CD4-positive, alpha-beta T cell treated with Interleukin-6 at 100 ng/mL for 8 hours (primary cell): ENCODE measurements at regions not wholly inside any gene's neighbourhood (a gene's known extent, or its start where the extent isn't known, plus 50 kb on each side); places are given as distances from the start of the nearest gene placed in this dataset.
"Not testable (repeated sequence)": the region's sequence is repeated elsewhere in the genome, so short reads cannot be mapped to it uniquely, and the experiment has no call there.

Source experiments
- DNase-seq: peaks from one replicate; pipeline ENCODE4 v3.0.0-alpha.2; 2020; ENCODE audit warnings: mixed read lengths, low spot score

- no peak for DNase-seq
Observed at GRCh38 chr15:96914081-96914480, 583.6 kb downstream of the NR2F2 start.

- DNase-seq, result no peak
Observed at GRCh38 chr15:96916750-96917149, 586.2 kb downstream of the NR2F2 start.

GRCh38 chr15:96924570-96924969, 594.1 kb downstream of the NR2F2 start:
- DNase-seq, result no peak

- no peak for DNase-seq
Observed at GRCh38 chr15:96947296-96948229, 617.1 kb downstream of the NR2F2 start.

- no peak for DNase-seq
Observed at GRCh38 chr15:96948981-96949380, 618.5 kb downstream of the NR2F2 start.

GRCh38 chr15:96958721-96959120, 628.2 kb downstream of the NR2F2 start:
- DNase-seq, result no peak

- DNase-seq, result no peak
Observed at GRCh38 chr15:96959501-96959900, 629.0 kb downstream of the NR2F2 start.

- DNase-seq, result no peak
Observed at GRCh38 chr15:96960711-96961480, 630.4 kb downstream of the NR2F2 start.

- no peak for DNase-seq
Observed at GRCh38 chr15:96966554-96966953, 636.1 kb downstream of the NR2F2 start.

- DNase-seq, result no peak
Observed at GRCh38 chr15:96969732-96970710, 639.5 kb downstream of the NR2F2 start.

GRCh38 chr15:96972201-96972600, 641.7 kb downstream of the NR2F2 start:
- DNase-seq, result no peak

GRCh38 chr15:96974761-96975160, 644.3 kb downstream of the NR2F2 start:
- no peak for DNase-seq

GRCh38 chr15:96977886-96978285, 647.4 kb downstream of the NR2F2 start:
- no peak for DNase-seq

- DNase-seq, result no peak
Observed at GRCh38 chr15:96978937-96979473, 648.5 kb downstream of the NR2F2 start.

GRCh38 chr15:96984121-96984671, 653.7 kb downstream of the NR2F2 start:
- not testable (repeated sequence) for DNase-seq

- DNase-seq, result no peak
Observed at GRCh38 chr15:96992817-96993216, 662.3 kb downstream of the NR2F2 start.

- no peak for DNase-seq
Observed at GRCh38 chr15:96997538-96997937, 667.0 kb downstream of the NR2F2 start.

GRCh38 chr15:97009031-97009431, 678.5 kb downstream of the NR2F2 start:
- DNase-seq, result no peak

GRCh38 chr15:97012986-97013385, 682.5 kb downstream of the NR2F2 start:
- no peak for DNase-seq

GRCh38 chr15:97013491-97013890, 683.0 kb downstream of the NR2F2 start:
- no peak for DNase-seq

GRCh38 chr15:97014001-97014400, 683.5 kb downstream of the NR2F2 start:
- DNase-seq, result no peak
